ENCODE measurements at regions not wholly inside any gene's neighbourhood (a gene's known extent, or its start where the extent isn't known, plus 50 kb on each side); places are given as distances from the start of the nearest gene placed in this dataset.
"Not testable (repeated sequence)": the region's sequence is repeated elsewhere in the genome, so short reads cannot be mapped to it uniquely, and the experiment has no call there.

DNA sequence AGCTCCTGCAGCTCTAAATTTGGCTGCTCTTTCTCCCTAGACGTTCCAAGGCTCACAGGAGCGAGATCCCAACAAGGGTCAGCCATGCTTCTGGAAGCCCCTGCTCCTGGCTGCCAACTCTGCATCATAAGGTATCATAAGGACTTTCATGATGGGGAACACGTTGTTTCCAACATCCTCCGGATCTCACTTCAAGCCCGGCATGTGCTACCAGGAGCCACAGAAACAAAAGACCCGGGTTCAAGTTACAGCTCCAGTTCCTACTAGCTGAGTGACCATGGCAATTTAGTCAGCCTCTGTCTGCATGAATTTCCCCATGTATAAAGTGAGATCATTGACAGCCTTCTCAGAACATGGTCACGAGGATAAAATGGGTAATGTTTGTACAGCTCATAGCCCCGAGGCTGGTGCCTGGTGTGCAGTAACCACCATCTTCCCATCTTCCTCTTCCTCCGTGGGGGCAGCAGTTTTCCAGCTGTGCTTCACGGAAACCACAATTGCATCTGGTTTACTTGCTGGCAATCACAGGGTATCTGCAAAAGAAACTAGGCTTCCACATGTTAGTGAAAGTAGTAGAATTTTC lies 209.0 kb upstream of the ECI2 start:
- H3K4me1 Mint-ChIP-seq, result no peaks in the 10 kb centered on the region
- no peak for DNase-seq (ENCODE audit: low spot score in 2 of 2)
- peaks cover 41% of the 10 kb centered on the region for H3K27me3 Mint-ChIP-seq
- no peaks in the 10 kb centered on the region for H3K9me3 Mint-ChIP-seq
- no peaks in the 10 kb centered on the region for H3K36me3 Mint-ChIP-seq (ENCODE audit: insufficient read depth)
- no peak for ATAC-seq (replicated peaks; ENCODE audit: extremely low read depth, poor library complexity, severe bottlenecking)
- H3K4me3 Mint-ChIP-seq, result no peak overlapping the region
- no peak overlapping the region for H3K27ac Mint-ChIP-seq (ENCODE audit: low read depth)

- Mint-ChIP-seq H3K27ac (ENCODE audit: low read depth) (no peak overlapping the region), H3K4me1 (no peaks in the 10 kb centered on the region), H3K36me3 (ENCODE audit: insufficient read depth) (no peaks in the 10 kb centered on the region), H3K9me3 (no peaks in the 10 kb centered on the region), H3K4me3 (no peak overlapping the region), H3K27me3 (peaks cover 29% of the 10 kb centered on the region)
- no peak for ATAC-seq (replicated peaks; ENCODE audit: extremely low read depth, poor library complexity, severe bottlenecking)
- DNase-seq (ENCODE audit: low spot score in 2 of 2), result no peak
Measured at GRCh38 chr6:4342407-4343137, 207.2 kb upstream of the ECI2 start.

DNA sequence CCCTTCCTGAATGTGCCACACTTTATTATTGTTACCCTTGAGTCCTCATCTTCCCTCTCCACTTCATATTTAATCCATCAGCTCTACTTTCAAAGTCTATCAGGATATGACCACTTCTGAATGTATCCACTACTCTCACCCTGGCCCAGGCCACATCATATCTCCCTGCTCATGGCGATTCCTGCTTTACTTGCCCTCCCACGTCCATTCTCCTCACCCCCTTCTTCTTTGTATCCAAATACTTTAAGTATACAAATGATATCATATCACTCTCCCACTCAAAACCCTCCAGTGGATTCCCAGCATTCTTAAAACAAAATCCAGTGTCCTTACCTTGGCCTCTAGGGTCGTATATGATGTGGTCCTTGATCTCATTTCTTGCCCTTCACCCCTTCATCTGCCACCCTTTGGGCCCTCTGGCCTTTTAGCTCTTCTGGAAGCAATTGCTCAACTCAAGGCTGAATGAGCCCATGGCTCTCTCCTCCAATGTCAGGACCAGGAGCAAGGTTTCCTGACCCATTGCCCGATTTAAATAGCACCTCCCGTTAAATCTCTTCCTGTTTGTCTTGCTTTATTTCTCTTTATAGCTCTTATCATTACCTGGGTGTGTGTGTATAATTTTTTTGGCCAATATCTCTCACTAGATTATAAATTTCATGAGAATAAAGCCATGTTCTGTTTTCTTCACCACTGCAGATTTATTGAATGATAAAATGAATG lies 205.9 kb upstream of the ECI2 start:
- DNase-seq (ENCODE audit: low spot score in 2 of 2), result no peak
- no peak overlapping the region for H3K27ac Mint-ChIP-seq (ENCODE audit: low read depth)
- H3K36me3 Mint-ChIP-seq (ENCODE audit: insufficient read depth), result no peaks in the 10 kb centered on the region
- H3K9me3 Mint-ChIP-seq, result no peaks in the 10 kb centered on the region
- peaks cover 18% of the 10 kb centered on the region for H3K27me3 Mint-ChIP-seq
- ATAC-seq (replicated peaks; ENCODE audit: extremely low read depth, poor library complexity, severe bottlenecking), result no peak
- no peaks in the 10 kb centered on the region for H3K4me1 Mint-ChIP-seq
- H3K4me3 Mint-ChIP-seq, result no peak overlapping the region

DNA sequence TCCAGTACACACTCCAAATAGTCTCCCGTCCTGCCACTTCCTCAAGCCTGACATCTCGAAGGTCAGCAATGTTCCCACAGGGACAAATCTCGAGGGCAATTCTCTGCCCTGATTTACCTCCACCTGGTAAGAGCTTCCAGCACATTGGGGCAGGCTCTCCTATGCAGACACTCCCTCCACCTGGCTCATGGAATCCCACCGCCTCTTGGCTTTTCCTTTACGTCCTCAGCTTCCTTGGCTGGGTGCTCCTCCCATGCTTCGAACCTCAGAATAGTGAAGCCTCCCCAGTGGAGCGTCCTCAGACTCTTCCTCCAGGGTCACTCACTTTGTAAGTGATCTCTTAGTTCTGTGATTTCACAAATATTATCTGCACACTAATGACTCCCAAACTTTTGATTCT lies 205.2 kb upstream of the ECI2 start:
- DNase-seq (ENCODE audit: low spot score in 2 of 2), result no peak
- no peak for ATAC-seq (replicated peaks; ENCODE audit: extremely low read depth, poor library complexity, severe bottlenecking)
- H3K4me3 Mint-ChIP-seq, result no peak overlapping the region
- H3K27me3 Mint-ChIP-seq, result peaks cover 18% of the 10 kb centered on the region
- H3K27ac Mint-ChIP-seq (ENCODE audit: low read depth), result no peak overlapping the region
- no peaks in the 10 kb centered on the region for H3K36me3 Mint-ChIP-seq (ENCODE audit: insufficient read depth)
- H3K9me3 Mint-ChIP-seq, result no peaks in the 10 kb centered on the region
- H3K4me1 Mint-ChIP-seq, result no peaks in the 10 kb centered on the region

- H3K27ac Mint-ChIP-seq (ENCODE audit: low read depth), result no peak overlapping the region
- H3K9me3 Mint-ChIP-seq, result no peaks in the 10 kb centered on the region
- peaks cover 18% of the 10 kb centered on the region for H3K27me3 Mint-ChIP-seq
- DNase-seq (ENCODE audit: low spot score in 2 of 2) (no peak), ATAC-seq (replicated peaks; ENCODE audit: extremely low read depth, poor library complexity, severe bottlenecking) (no peak)
- no peak overlapping the region for H3K4me3 Mint-ChIP-seq
- H3K36me3 Mint-ChIP-seq (ENCODE audit: insufficient read depth), result no peaks in the 10 kb centered on the region
- no peaks in the 10 kb centered on the region for H3K4me1 Mint-ChIP-seq
Measured at GRCh38 chr6:4338884-4339283, 203.5 kb upstream of the ECI2 start.

DNA sequence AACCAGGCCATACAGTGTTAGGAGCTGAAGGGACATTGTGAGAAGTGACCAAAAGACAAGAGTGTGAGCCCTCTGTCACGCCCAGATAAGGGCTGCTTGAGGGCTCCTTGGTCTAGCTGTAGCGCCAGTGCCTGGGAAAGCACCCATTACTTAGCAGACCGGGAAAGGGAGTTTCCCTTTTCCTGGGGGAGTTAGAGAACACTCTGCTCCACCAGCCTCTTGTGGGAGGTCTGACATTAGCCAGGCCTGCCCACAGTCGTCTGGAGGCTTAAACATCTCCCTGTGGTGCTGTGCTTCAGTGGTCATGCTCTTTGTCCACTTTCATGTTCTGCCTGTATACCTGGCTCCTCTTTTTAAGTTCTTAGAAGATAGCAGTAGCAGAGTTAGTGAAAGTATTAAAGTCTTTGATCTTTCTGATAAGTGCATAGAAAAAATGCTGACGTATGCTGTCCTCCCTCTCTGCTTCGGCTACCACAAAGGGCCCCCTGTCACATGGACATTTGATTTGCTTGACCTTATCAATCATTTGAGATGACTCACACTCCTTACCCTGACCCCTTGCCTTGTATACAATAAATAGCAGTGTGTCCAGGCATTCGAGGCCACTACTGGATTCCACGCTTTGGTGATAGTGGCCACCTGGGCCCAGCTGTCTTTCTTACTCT lies 201.5 kb upstream of the ECI2 start:
- no peak overlapping the region for H3K27ac Mint-ChIP-seq (ENCODE audit: low read depth)
- no peaks in the 10 kb centered on the region for H3K9me3 Mint-ChIP-seq
- no peak for ATAC-seq (replicated peaks; ENCODE audit: extremely low read depth, poor library complexity, severe bottlenecking)
- H3K4me3 Mint-ChIP-seq, result no peak overlapping the region
- DNase-seq (ENCODE audit: low spot score in 2 of 2), result no peak
- H3K27me3 Mint-ChIP-seq, result peaks cover 17% of the 10 kb centered on the region
- H3K4me1 Mint-ChIP-seq, result no peaks in the 10 kb centered on the region
- H3K36me3 Mint-ChIP-seq (ENCODE audit: insufficient read depth), result no peaks in the 10 kb centered on the region

- Mint-ChIP-seq H3K9me3 (no peaks in the 10 kb centered on the region), H3K27me3 (peaks cover 8% of the 10 kb centered on the region), H3K36me3 (ENCODE audit: insufficient read depth) (no peaks in the 10 kb centered on the region), H3K4me1 (no peaks in the 10 kb centered on the region), H3K27ac (ENCODE audit: low read depth) (no peak overlapping the region), H3K4me3 (no peak overlapping the region)
- DNase-seq (ENCODE audit: low spot score in 2 of 2), result no peak
- ATAC-seq (replicated peaks; ENCODE audit: extremely low read depth, poor library complexity, severe bottlenecking), result no peak
Measured at GRCh38 chr6:4336084-4336483, 200.7 kb upstream of the ECI2 start.

DNA sequence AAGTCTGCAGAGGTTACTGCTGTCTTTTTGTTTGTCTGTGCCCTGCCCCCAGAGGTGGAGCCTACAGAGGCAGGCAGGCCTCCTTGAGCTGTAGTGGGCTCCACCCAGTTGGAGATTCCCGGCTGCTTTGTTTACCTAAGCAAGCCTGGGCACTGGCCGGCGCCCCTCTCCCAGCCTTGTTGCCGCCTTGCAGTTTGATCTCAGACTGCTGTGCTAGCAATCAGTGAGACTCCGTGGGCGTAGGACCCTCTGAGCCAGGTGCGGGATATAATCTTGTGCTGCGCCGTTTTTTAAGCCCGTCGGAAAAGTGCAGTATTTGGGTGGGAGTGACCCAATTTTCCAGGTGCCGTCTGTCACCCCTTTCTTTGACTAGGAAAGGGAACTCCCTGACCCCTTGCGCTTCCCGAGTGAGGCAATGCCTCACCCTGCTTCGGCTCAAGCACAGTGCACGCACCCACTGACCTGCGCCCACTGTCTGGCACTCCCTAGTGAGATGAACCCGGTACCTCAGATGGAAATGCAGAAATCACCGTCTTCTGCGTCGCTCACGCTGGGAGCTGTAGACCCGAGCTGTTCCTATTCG lies 198.9 kb upstream of the ECI2 start:
- not testable (repeated sequence) for H3K4me1 Mint-ChIP-seq; H3K27me3 Mint-ChIP-seq; H3K4me3 Mint-ChIP-seq; ATAC-seq (replicated peaks; ENCODE audit: extremely low read depth, poor library complexity, severe bottlenecking); H3K36me3 Mint-ChIP-seq (ENCODE audit: insufficient read depth); DNase-seq (ENCODE audit: low spot score in 2 of 2); H3K9me3 Mint-ChIP-seq; H3K27ac Mint-ChIP-seq (ENCODE audit: low read depth)

DNA sequence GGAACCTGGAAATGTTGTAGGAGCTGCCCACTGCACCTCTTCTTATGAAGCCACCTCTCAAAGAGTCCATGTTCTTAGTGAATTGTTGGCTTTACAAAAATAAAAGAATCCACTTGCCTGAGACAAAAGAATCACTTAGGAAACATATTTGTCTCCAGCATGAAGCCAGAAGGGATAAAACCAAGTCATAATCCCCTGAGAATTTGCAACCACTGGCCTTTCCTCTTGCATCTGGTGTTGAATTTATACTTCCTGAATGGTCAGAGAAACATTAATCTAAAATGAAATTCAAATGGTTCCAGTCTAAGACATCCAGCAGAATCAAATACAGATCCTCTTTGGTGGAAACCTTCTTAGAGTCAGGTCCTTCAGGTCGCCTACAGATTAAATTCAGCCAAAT lies 192.5 kb upstream of the ECI2 start:
- no peak for ATAC-seq (replicated peaks; ENCODE audit: extremely low read depth, poor library complexity, severe bottlenecking)
- no peak for DNase-seq (ENCODE audit: low spot score in 2 of 2)
- Mint-ChIP-seq H3K27ac (ENCODE audit: low read depth) (no peak overlapping the region), H3K36me3 (ENCODE audit: insufficient read depth) (no peaks in the 10 kb centered on the region), H3K4me3 (no peak overlapping the region), H3K27me3 (peaks cover 21% of the 10 kb centered on the region), H3K4me1 (no peaks in the 10 kb centered on the region), H3K9me3 (no peaks in the 10 kb centered on the region)

GRCh38 chr6:4324746-4325145 lies 189.4 kb upstream of the ECI2 start:
- no peak for ATAC-seq (replicated peaks; ENCODE audit: extremely low read depth, poor library complexity, severe bottlenecking)
- Mint-ChIP-seq H3K9me3 (no peaks in the 10 kb centered on the region), H3K4me3 (no peak overlapping the region)

GRCh38 chr6:4323322-4323721 lies 187.9 kb upstream of the ECI2 start:
- Mint-ChIP-seq H3K36me3 (ENCODE audit: insufficient read depth) (no peaks in the 10 kb centered on the region), H3K4me1 (no peaks in the 10 kb centered on the region), H3K9me3 (no peaks in the 10 kb centered on the region), H3K27me3 (peaks cover 41% of the 10 kb centered on the region), H3K27ac (ENCODE audit: low read depth) (no peak overlapping the region), H3K4me3 (no peak overlapping the region)
- no peak for ATAC-seq (replicated peaks; ENCODE audit: extremely low read depth, poor library complexity, severe bottlenecking)
- no peak for DNase-seq (ENCODE audit: low spot score in 2 of 2)

More at GRCh38 chr6:4324746-4325145, 189.4 kb upstream of the ECI2 start:
- no peak for DNase-seq (ENCODE audit: low spot score in 2 of 2)
- H3K27me3 Mint-ChIP-seq, result peaks cover 36% of the 10 kb centered on the region
- no peaks in the 10 kb centered on the region for H3K36me3 Mint-ChIP-seq (ENCODE audit: insufficient read depth)
- H3K4me1 Mint-ChIP-seq, result no peaks in the 10 kb centered on the region
- no peak overlapping the region for H3K27ac Mint-ChIP-seq (ENCODE audit: low read depth)

GRCh38 chr6:4322846-4323309 lies 187.5 kb upstream of the ECI2 start:
- Mint-ChIP-seq H3K9me3 (no peaks in the 10 kb centered on the region), H3K36me3 (ENCODE audit: insufficient read depth) (no peaks in the 10 kb centered on the region), H3K27ac (ENCODE audit: low read depth) (no peak overlapping the region), H3K4me3 (no peak overlapping the region), H3K4me1 (no peaks in the 10 kb centered on the region), H3K27me3 (peaks cover 46% of the 10 kb centered on the region)
- no peak for ATAC-seq (replicated peaks; ENCODE audit: extremely low read depth, poor library complexity, severe bottlenecking)
- no peak for DNase-seq (ENCODE audit: low spot score in 2 of 2)
